ENCODE measurements at regions not wholly inside any gene's neighbourhood (a gene's known extent, or its start where the extent isn't known, plus 50 kb on each side); places are given as distances from the start of the nearest gene placed in this dataset.

- Histone ChIP-seq H3F3A (ENCODE audit: insufficient read depth, low read length) (no peaks in the 10 kb centered on the region), H3K9ac (ENCODE audit: low read length) (no peak overlapping the region), H4K20me1 (ENCODE audit: insufficient read depth, low read length) (no peaks in the 10 kb centered on the region), H3K36me3 (replicated peaks; ENCODE audit: insufficient read depth, low read length) (no peaks in the 10 kb centered on the region), H3K9me3 (replicated peaks; ENCODE audit: insufficient read depth, low read length) (no peaks in the 10 kb centered on the region), H3K27me3 (replicated peaks; ENCODE audit: insufficient read depth, low read length) (no peaks in the 10 kb centered on the region), H3K4me3 (ENCODE audit: low read length) (no peak overlapping the region), H3K4me1 (ENCODE audit: low read length) (no peaks in the 10 kb centered on the region), H3K4me2 (ENCODE audit: low read depth, low read length) (no peak overlapping the region), H2AFZ (ENCODE audit: low read length) (no peak overlapping the region), H3K9me2 (replicated peaks; ENCODE audit: insufficient read depth, low read length) (no peaks in the 10 kb centered on the region), H3K79me2 (ENCODE audit: low read length) (peaks cover 73% of the 10 kb centered on the region), H3K27ac (ENCODE audit: low read length) (no peak overlapping the region)
- TF ChIP-seq EZH2phosphoT487 (IDR thresholded peaks at IDR 0.05; ENCODE audit: low read length) (no peak), CTCF (IDR thresholded peaks at IDR 0.05; ENCODE audit: low read length) (no peak), EZH2 (optimal IDR thresholded peaks at IDR 0.05; ENCODE audit: low read depth, low read length) (no peak)
- no peak for DNase-seq
These were observed 204.0 kb downstream of the BRD1 start for GRCh38 chr22:49623715-49624114.

- DNase-seq: no peak
- Histone ChIP-seq H2AFZ (ENCODE audit: low read length) (no peak overlapping the region), H3K79me2 (ENCODE audit: low read length) (peaks cover 69% of the 10 kb centered on the region), H3K9ac (ENCODE audit: low read length) (no peak overlapping the region), H3K36me3 (replicated peaks; ENCODE audit: insufficient read depth, low read length) (no peaks in the 10 kb centered on the region), H3K27me3 (replicated peaks; ENCODE audit: insufficient read depth, low read length) (no peaks in the 10 kb centered on the region), H3K9me2 (replicated peaks; ENCODE audit: insufficient read depth, low read length) (no peaks in the 10 kb centered on the region), H4K20me1 (ENCODE audit: insufficient read depth, low read length) (no peaks in the 10 kb centered on the region), H3K4me3 (ENCODE audit: low read length) (no peak overlapping the region), H3K27ac (ENCODE audit: low read length) (no peak overlapping the region), H3K4me2 (ENCODE audit: low read depth, low read length) (no peak overlapping the region), H3K4me1 (ENCODE audit: low read length) (no peaks in the 10 kb centered on the region), H3K9me3 (replicated peaks; ENCODE audit: insufficient read depth, low read length) (no peaks in the 10 kb centered on the region), H3F3A (ENCODE audit: insufficient read depth, low read length) (no peaks in the 10 kb centered on the region)
- TF ChIP-seq EZH2 (optimal IDR thresholded peaks at IDR 0.05; ENCODE audit: low read depth, low read length) (no peak), EZH2phosphoT487 (IDR thresholded peaks at IDR 0.05; ENCODE audit: low read length) (no peak), CTCF (IDR thresholded peaks at IDR 0.05; ENCODE audit: low read length) (no peak)
These were observed 204.5 kb downstream of the BRD1 start for GRCh38 chr22:49623176-49623575.

- no peak overlapping the region for H3K27ac ChIP-seq (ENCODE audit: low read length)
- no peak overlapping the region for H3K9ac ChIP-seq (ENCODE audit: low read length)
- H3K4me2 ChIP-seq (ENCODE audit: low read depth, low read length): no peak overlapping the region
- H3K27me3 ChIP-seq (replicated peaks; ENCODE audit: insufficient read depth, low read length): no peaks in the 10 kb centered on the region
- H3K9me2 ChIP-seq (replicated peaks; ENCODE audit: insufficient read depth, low read length): no peaks in the 10 kb centered on the region
- no peaks in the 10 kb centered on the region for H3K9me3 ChIP-seq (replicated peaks; ENCODE audit: insufficient read depth, low read length)
- H3K4me3 ChIP-seq (ENCODE audit: low read length): no peak overlapping the region
- H3K36me3 ChIP-seq (replicated peaks; ENCODE audit: insufficient read depth, low read length): no peaks in the 10 kb centered on the region
- no peaks in the 10 kb centered on the region for H4K20me1 ChIP-seq (ENCODE audit: insufficient read depth, low read length)
- no peak for DNase-seq
- H2AFZ ChIP-seq (ENCODE audit: low read length): no peak overlapping the region
- no peaks in the 10 kb centered on the region for H3K4me1 ChIP-seq (ENCODE audit: low read length)
- no peak for TF ChIP-seq EZH2 (optimal IDR thresholded peaks at IDR 0.05; ENCODE audit: low read depth, low read length)
- TF ChIP-seq EZH2phosphoT487 (IDR thresholded peaks at IDR 0.05; ENCODE audit: low read length): no peak
- no peak for TF ChIP-seq CTCF (IDR thresholded peaks at IDR 0.05; ENCODE audit: low read length)
- H3K79me2 ChIP-seq (ENCODE audit: low read length): peaks cover 65% of the 10 kb centered on the region
- no peaks in the 10 kb centered on the region for H3F3A ChIP-seq (ENCODE audit: insufficient read depth, low read length)
These were observed 205.2 kb downstream of the BRD1 start for GRCh38 chr22:49622241-49623105.

All from MM.1S (cell line).